Spleen (tissue), 11 donors: ENCODE measurements at regions not wholly inside any gene's neighbourhood (a gene's known extent, or its start where the extent isn't known, plus 50 kb on each side); places are given as distances from the start of the nearest gene placed in this dataset.
A peak's percentile ranks its signal among the peaks of the same experiment; 100 is the strongest.

ENCODE experiments used
- DNase-seq: peaks from one replicate; pipeline ENCODE4 v3.0.0-alpha.2; 2020
- H3K27ac ChIP-seq, 8 donors: fragments of 200-600 bp; sonication (generic) in 7 of 8; 1 replicate in 4 of 8; 2 replicates in 4 of 8; pipeline versions ENCODE4 v1.5.0 to v1.8.0; 2016 to 2021; ENCODE audit warnings: inconsistent platforms in 4 of 8, mild to moderate bottlenecking in 4 of 8, moderate library complexity in 1 of 8
- H3K27me3 ChIP-seq, 7 donors: fragments of 200-600 bp; sonication (generic) in 6 of 7; replicated peaks in 1 of 7; 1 replicate in 4 of 7; 2 replicates in 3 of 7; pipeline versions ENCODE4 v1.5.0 to v1.8.0; 2016 to 2021; ENCODE audit warnings: inconsistent platforms in 3 of 7, mild to moderate bottlenecking in 1 of 7
- H3K36me3 ChIP-seq, 6 donors: fragments of 200-600 bp; sonication (generic) in 5 of 6; 1 replicate in 4 of 6; 2 replicates in 2 of 6; pipeline versions ENCODE4 v1.5.0 to v1.8.0; 2016 to 2021; ENCODE audit warnings: inconsistent platforms in 2 of 6
- H3K4me1 ChIP-seq, 6 donors: fragments of 200-600 bp; sonication (generic) in 5 of 6; 1 replicate in 3 of 6; 2 replicates in 3 of 6; pipeline versions ENCODE4 v1.5.0 to v1.8.0; 2016 to 2021; ENCODE audit warnings: inconsistent platforms in 3 of 6
- H3K4me3 ChIP-seq, 8 donors: fragments of 200-600 bp; sonication (generic) in 7 of 8; 1 replicate in 4 of 8; 2 replicates in 4 of 8; pipeline versions ENCODE4 v1.5.0 to v1.8.0; 2016 to 2021; ENCODE audit warnings: inconsistent platforms in 4 of 8, mild to moderate bottlenecking in 4 of 8, moderate library complexity in 2 of 8
- H3K9me3 ChIP-seq, 8 donors: fragments of 200-600 bp; sonication (generic) in 7 of 8; 1 replicate in 4 of 8; 2 replicates in 4 of 8; pipeline versions ENCODE4 v1.5.0 to v1.8.0; 2016 to 2021; ENCODE audit warnings: inconsistent platforms in 4 of 8
- CTCF ChIP-seq, 11 experiments: fragments of 200-600 bp in 7 of 11; fragments of 450-650 bp in 4 of 11; sonication (generic) in 4 of 11; IDR thresholded peaks in 8 of 11; conservative IDR thresholded peaks in 3 of 11; 1 replicate in 7 of 11; 2 replicates in 4 of 11; pipeline versions ENCODE4 v1.4.0 to v1.8.0; 2016 to 2021; ENCODE audit warnings: antibody characterized with exemption in 11 of 11, inconsistent platforms in 4 of 11, mild to moderate bottlenecking in 1 of 11
- POLR2A ChIP-seq, 3 donors: fragments of 450-650 bp; IDR thresholded peaks; one replicate each; pipeline ENCODE4 v1.5.1; 2017; ENCODE audit warnings: antibody characterized with exemption in 3 of 3, mild to moderate bottlenecking in 1 of 3
- POLR2AphosphoS5 ChIP-seq, 3 donors: sonication (generic); formaldehyde crosslinking; IDR thresholded peaks; one replicate each; pipeline ENCODE4 v1.5.1; 2017; ENCODE audit warnings: antibody characterized with exemption in 3 of 3
- WGBS, 5 donors: extraction: QIAGEN DNeasy Blood & Tissue Kit in 3 of 5; methylation state at CpG; one replicate each; pipeline versions ENCODE4 v1.1.5 to v1.1.7; 2013 to 2018; 5-methylcytosine and 5-hydroxymethylcytosine counted together
- intact Hi-C: fragments of 100-400 bp; cut with DNase I; formaldehyde crosslinking; loops from one replicate; pipeline ENCODE4 v1.15.0; 2023; ENCODE audit warnings: low total_unique reads
- donor health status: healthy with polysubstance abuse.
- donor health status: DM: no; HTN: no; CAD: no; lungs with moderate emphysema.
- donor health status: DM: no; HTN: no; CAD: no.
- donor health status: Bipolar disorder and iron deficiency.
- donor health status: healthy.
- donor health status: DM: no; HTN: no; CAD: no.
- donor health status: DM: yes; HTN: yes; CAD: no.

GRCh38 chr12:43283206-43283605 is 268.8 kb downstream of the ADAMTS20 start:
- intact Hi-C loops, result loop anchor here (5.0 to 10.0 kb wide), 2 partner anchors 696 to 798 kb away; partner anchors contain the start of gene PRICKLE1
- no peak overlapping the region for H3K4me3 ChIP-seq
- no peak overlapping the region for H3K27ac ChIP-seq
- no peaks in the 10 kb centered on the region for H3K9me3 ChIP-seq
- H3K27me3 ChIP-seq, result no peaks in the 10 kb centered on the region
- no peaks in the 10 kb centered on the region for H3K36me3 ChIP-seq
- no peak for DNase-seq
- H3K4me1 ChIP-seq, result peaks cover 0 to 9% (median 3%) of the 10 kb centered on the region in 6 donors
- TF ChIP-seq CTCF (IDR thresholded peaks at IDR 0.05 in 8 of 11, conservative IDR thresholded peaks at IDR 0.05 in 3 of 11) (no peak), POLR2A (IDR thresholded peaks at IDR 0.05) (no peak), POLR2AphosphoS5 (IDR thresholded peaks at IDR 0.05) (no peak)

- peak in 7 of 11 experiments; percentile 16 to 50 (median 26) for TF ChIP-seq CTCF (IDR thresholded peaks at IDR 0.05 in 8 of 11, conservative IDR thresholded peaks at IDR 0.05 in 3 of 11)
- TF ChIP-seq POLR2AphosphoS5 (IDR thresholded peaks at IDR 0.05), result no peak
- DNase-seq, result no peak
- H3K4me3 ChIP-seq, result no peak overlapping the region
- H3K36me3 ChIP-seq, result no peaks in the 10 kb centered on the region
- intact Hi-C loops, result loop anchor here (5.0 to 10.0 kb wide), 2 partner anchors 695 to 797 kb away; partner anchors contain the start of gene PRICKLE1
- no peaks in the 10 kb centered on the region for H3K9me3 ChIP-seq
- H3K27me3 ChIP-seq, result no peaks in the 10 kb centered on the region
- peaks cover 0 to 12% (median 7%) of the 10 kb centered on the region in 6 donors for H3K4me1 ChIP-seq
- H3K27ac ChIP-seq, result no peak overlapping the region
Observed at GRCh38 chr12:43282106-43282505, 269.9 kb downstream of the ADAMTS20 start.

- H3K27me3 ChIP-seq, result no peaks in the 10 kb centered on the region
- H3K27ac ChIP-seq, result peak overlapping the region in 2 of 8 donors; percentile 13 to 14
- H3K4me3 ChIP-seq, result no peak overlapping the region
- H3K9me3 ChIP-seq, result no peaks in the 10 kb centered on the region
- WGBS, 5 donors, result 55 to 80% (median 79%) methylated on average over 3 of the region's 3 CpGs
- no peak for DNase-seq
- intact Hi-C loops, result loop anchor here (5.0 to 10.0 kb wide), 2 partner anchors 694 to 797 kb away; partner anchors contain the start of gene PRICKLE1
- peaks cover 0 to 12% (median 7%) of the 10 kb centered on the region in 6 donors for H3K4me1 ChIP-seq
- H3K36me3 ChIP-seq, result no peaks in the 10 kb centered on the region
- TF ChIP-seq POLR2AphosphoS5 (IDR thresholded peaks at IDR 0.05) (no peak), CTCF (IDR thresholded peaks at IDR 0.05 in 8 of 11, conservative IDR thresholded peaks at IDR 0.05 in 3 of 11) (no peak), POLR2A (IDR thresholded peaks at IDR 0.05) (no peak)
Observed at GRCh38 chr12:43281563-43281962, 270.4 kb downstream of the ADAMTS20 start.

GRCh38 chr12:43278541-43278832 is 273.5 kb downstream of the ADAMTS20 start:
- Histone ChIP-seq H3K4me1 (peaks cover 0 to 23% (median 7%) of the 10 kb centered on the region in 6 donors), H3K36me3 (no peaks in the 10 kb centered on the region), H3K9me3 (no peaks in the 10 kb centered on the region), H3K27me3 (no peaks in the 10 kb centered on the region), H3K4me3 (no peak overlapping the region), H3K27ac (no peak overlapping the region)
- DNase-seq, result no peak
- TF ChIP-seq POLR2AphosphoS5 (IDR thresholded peaks at IDR 0.05) (no peak), POLR2A (IDR thresholded peaks at IDR 0.05) (no peak), CTCF (IDR thresholded peaks at IDR 0.05 in 8 of 11, conservative IDR thresholded peaks at IDR 0.05 in 3 of 11) (no peak)
- WGBS, 5 donors, result 45 to 76% (median 64%) methylated on average over 3 of the region's 3 CpGs
- intact Hi-C loops, result no loop called here
